ENCODE measurements at regions not wholly inside any gene's neighbourhood (a gene's known extent, or its start where the extent isn't known, plus 50 kb on each side); places are given as distances from the start of the nearest gene placed in this dataset.
"Not testable (repeated sequence)": the region's sequence is repeated elsewhere in the genome, so short reads cannot be mapped to it uniquely, and the experiment has no call there.

DNA sequence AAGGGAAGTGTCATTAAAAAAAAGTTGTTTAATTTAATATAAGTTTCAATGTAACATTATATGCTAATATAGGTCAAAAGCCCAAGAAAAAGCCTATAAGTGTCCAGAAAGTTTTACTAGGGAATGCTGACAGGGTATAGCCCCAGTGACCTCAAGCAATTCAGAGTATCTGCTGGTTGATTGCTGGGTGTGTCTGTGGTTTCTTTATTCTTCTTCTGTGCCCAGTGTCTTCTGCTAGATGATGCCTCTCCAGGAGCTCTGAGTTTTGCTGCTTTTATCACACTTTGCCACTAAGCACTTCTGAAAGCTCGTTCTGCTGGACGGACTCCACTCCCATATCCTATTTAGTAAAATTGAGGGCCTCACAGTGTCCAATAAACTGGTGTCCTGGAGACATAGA, 212.2 kb upstream of the NRG3 start:
- H3K27me3 ChIP-seq: no peaks in the 10 kb centered on the region
- intact Hi-C loops (cut with DNase I): no loop called here

DNA sequence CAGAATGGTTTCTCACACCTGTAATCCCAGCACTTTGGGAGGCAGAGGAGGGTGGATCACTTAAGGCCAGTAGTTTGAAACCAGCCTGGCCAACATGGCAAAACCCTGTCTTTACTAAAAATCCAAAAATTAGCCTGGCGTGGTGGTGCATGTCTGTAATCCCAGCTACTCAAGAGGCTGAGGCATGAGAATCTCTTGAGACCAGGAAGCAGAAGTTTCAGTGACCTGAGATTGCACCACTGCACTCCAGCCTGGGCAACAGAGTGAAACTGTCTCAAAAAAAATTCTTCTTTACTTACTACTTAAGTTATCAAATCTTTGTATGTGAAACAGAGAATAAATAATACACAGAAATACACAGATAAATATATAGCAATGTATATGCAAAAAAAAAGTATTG, 210.2 kb upstream of the NRG3 start:
- H3K27me3 ChIP-seq; H3K9me3 ChIP-seq; H3K36me3 ChIP-seq; DNase-seq (ENCODE audit: extremely low spot score); H3K4me1 ChIP-seq; intact Hi-C loops (cut with DNase I); H3K27ac ChIP-seq (replicated peaks in 1 of 4); H3K4me3 ChIP-seq: not testable (repeated sequence)
- WGBS: 63% methylated on average over 1 of the region's 1 CpG

More for the DNA sequence above, 212.2 kb upstream of the NRG3 start:
- Histone ChIP-seq H3K9me3 (no peaks in the 10 kb centered on the region), H3K27ac (replicated peaks in 1 of 4) (no peak overlapping the region), H3K4me1 (no peaks in the 10 kb centered on the region), H3K36me3 (no peaks in the 10 kb centered on the region), H3K4me3 (no peak overlapping the region)
- WGBS: 66% methylated on average over 2 of the region's 2 CpGs
- no peak for TF ChIP-seq POLR2AphosphoS5 (IDR thresholded peaks at IDR 0.05)
- no peak for TF ChIP-seq EP300 (IDR thresholded peaks at IDR 0.05)
- no peak for TF ChIP-seq POLR2A (IDR thresholded peaks at IDR 0.05; ENCODE audit: low read depth)
- TF ChIP-seq, protein P1, sequence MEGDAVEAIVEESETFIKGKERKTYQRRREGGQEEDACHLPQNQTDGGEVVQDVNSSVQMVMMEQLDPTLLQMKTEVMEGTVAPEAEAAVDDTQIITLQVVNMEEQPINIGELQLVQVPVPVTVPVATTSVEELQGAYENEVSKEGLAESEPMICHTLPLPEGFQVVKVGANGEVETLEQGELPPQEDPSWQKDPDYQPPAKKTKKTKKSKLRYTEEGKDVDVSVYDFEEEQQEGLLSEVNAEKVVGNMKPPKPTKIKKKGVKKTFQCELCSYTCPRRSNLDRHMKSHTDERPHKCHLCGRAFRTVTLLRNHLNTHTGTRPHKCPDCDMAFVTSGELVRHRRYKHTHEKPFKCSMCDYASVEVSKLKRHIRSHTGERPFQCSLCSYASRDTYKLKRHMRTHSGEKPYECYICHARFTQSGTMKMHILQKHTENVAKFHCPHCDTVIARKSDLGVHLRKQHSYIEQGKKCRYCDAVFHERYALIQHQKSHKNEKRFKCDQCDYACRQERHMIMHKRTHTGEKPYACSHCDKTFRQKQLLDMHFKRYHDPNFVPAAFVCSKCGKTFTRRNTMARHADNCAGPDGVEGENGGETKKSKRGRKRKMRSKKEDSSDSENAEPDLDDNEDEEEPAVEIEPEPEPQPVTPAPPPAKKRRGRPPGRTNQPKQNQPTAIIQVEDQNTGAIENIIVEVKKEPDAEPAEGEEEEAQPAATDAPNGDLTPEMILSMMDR (IDR thresholded peaks at IDR 0.05): no peak
- no peak for DNase-seq (ENCODE audit: extremely low spot score)

DNA sequence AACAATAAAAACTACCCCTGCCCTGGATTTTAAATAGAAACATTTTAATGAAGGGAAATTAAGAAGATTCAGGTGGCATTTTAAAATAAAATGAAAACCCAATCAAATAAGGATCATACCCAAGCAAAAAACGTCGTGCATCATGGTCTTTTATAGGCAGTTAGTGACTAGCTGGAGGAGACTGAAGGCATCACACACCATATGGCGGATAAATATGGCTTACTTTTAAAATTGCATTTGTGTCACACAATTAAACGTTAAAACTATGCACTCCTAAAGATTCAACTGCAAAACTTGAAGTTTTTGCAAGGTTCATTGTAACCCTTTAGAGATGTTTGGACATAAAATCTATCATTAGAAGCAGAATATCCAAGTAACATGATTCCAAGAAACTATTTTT, 200.1 kb upstream of the NRG3 start:
- DNase-seq (ENCODE audit: extremely low spot score): no peak
- whole genome bisulfite sequencing: 67% methylated on average over 4 of the region's 4 CpGs
- TF ChIP-seq POLR2A (IDR thresholded peaks at IDR 0.05; ENCODE audit: low read depth) (no peak), EP300 (IDR thresholded peaks at IDR 0.05) (no peak), POLR2AphosphoS5 (IDR thresholded peaks at IDR 0.05) (no peak)
- TF ChIP-seq, protein P1 (IDR thresholded peaks at IDR 0.05): no peak
- no peaks in the 10 kb centered on the region for H3K4me1 ChIP-seq
- intact Hi-C loops (cut with DNase I): no loop called here
- H3K27ac ChIP-seq (replicated peaks in 1 of 4): no peak overlapping the region
- H3K9me3 ChIP-seq: peaks cover 0 to under 1% (median 0%) of the 10 kb centered on the region in 4 donors
- no peak overlapping the region for H3K4me3 ChIP-seq
- peaks cover 0 to 3% (median 0%) of the 10 kb centered on the region in 4 donors for H3K27me3 ChIP-seq
- no peaks in the 10 kb centered on the region for H3K36me3 ChIP-seq

DNA sequence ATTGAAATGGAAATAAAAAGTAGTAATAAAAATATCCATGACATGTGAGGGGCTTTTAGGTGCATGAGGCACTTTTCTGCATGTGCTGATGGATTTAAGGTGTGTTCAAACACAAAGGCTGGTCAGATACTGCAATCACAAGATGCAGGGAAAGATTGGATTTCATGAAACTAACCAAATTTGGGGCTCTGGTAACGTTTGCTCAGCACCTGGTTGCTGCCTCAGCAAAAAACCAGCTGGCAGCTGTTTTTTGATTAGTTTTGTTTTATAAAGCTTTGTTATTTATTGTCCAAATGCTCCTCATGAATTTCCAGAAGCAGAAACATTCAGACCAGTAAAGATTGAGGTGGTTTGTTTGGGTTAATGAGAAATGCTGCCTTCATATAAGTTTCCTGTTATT, 195.7 kb upstream of the NRG3 start:
- H3K27me3 ChIP-seq: peaks cover 0 to 3% (median 0%) of the 10 kb centered on the region in 4 donors
- no peak overlapping the region for H3K27ac ChIP-seq (replicated peaks in 1 of 4)
- 6% methylated on average over 1 of the region's 1 CpG for WGBS
- H3K4me3 ChIP-seq: no peak overlapping the region
- H3K36me3 ChIP-seq: no peaks in the 10 kb centered on the region
- no peaks in the 10 kb centered on the region for H3K4me1 ChIP-seq
- no peak for DNase-seq (ENCODE audit: extremely low spot score)
- intact Hi-C loops (cut with DNase I): no loop called here
- no peaks in the 10 kb centered on the region for H3K9me3 ChIP-seq
- TF ChIP-seq POLR2A (IDR thresholded peaks at IDR 0.05; ENCODE audit: low read depth) (no peak), EP300 (IDR thresholded peaks at IDR 0.05) (no peak), POLR2AphosphoS5 (IDR thresholded peaks at IDR 0.05) (no peak)
- TF ChIP-seq, protein P1 (IDR thresholded peaks at IDR 0.05): no peak

DNA sequence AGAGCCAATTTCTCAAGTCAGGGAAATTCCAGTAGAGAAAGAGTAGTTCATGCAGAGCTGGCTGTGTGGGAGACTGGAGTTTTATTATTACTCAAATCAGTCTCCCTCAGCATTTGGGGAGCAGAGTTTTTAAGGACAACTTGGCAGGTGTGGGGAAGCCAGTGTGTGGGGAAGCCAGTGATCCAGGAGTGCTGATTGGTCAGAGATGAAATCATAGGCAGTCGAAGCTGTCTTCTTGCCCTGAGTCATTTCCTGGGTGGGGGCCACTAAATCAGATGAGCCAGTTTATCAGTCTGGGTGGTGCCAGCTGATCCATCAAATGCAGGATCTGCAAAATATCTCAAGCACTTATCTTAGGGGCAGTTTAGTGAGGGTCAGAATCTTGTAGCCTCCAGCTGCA, 194.6 kb upstream of the NRG3 start:
- Histone ChIP-seq H3K36me3 (no peaks in the 10 kb centered on the region), H3K9me3 (no peaks in the 10 kb centered on the region), H3K4me3 (no peak overlapping the region), H3K27ac (replicated peaks in 1 of 4) (no peak overlapping the region), H3K4me1 (no peaks in the 10 kb centered on the region), H3K27me3 (peaks cover 0 to 3% (median 0%) of the 10 kb centered on the region in 4 donors)
- intact Hi-C loops (cut with DNase I): no loop called here
- TF ChIP-seq POLR2AphosphoS5 (IDR thresholded peaks at IDR 0.05): no peak
- DNase-seq (ENCODE audit: extremely low spot score): no peak
- 60% methylated on average over 1 of the region's 1 CpG for WGBS

DNA sequence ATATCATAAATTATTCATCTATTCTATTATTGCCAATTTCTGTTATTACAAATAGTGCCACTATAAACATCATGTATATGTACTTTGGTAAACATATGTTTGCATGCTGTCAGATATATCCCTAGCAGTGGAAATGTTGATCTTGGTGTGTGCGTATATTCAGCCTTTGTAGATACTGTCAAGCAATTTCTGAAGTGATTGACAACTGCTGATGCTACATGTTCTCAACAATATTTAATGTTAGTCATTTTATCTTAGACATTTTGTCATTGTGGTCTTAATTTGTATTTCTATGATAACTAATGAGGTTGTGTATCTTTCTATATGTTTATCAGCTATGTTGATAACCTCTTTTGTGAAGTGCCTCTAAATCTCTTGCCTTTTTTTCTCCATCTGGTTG, 186.5 kb upstream of the NRG3 start:
- intact Hi-C loops (cut with DNase I): no loop called here
- no peaks in the 10 kb centered on the region for H3K27me3 ChIP-seq

More for the DNA sequence above, 186.5 kb upstream of the NRG3 start:
- TF ChIP-seq POLR2AphosphoS5 (IDR thresholded peaks at IDR 0.05) (no peak), POLR2A (IDR thresholded peaks at IDR 0.05; ENCODE audit: low read depth) (no peak)
- TF ChIP-seq, protein P1 (IDR thresholded peaks at IDR 0.05): no peak
- Histone ChIP-seq H3K36me3 (no peaks in the 10 kb centered on the region), H3K4me1 (no peaks in the 10 kb centered on the region), H3K4me3 (no peak overlapping the region), H3K27ac (replicated peaks in 1 of 4) (no peak overlapping the region), H3K9me3 (peaks cover 0 to 12% (median 0%) of the 10 kb centered on the region in 4 donors)
- no peak for DNase-seq (ENCODE audit: extremely low spot score)
- WGBS: 97% methylated on average over 1 of the region's 1 CpG

Measured in esophagus muscularis mucosa (tissue), 4 donors.